Uterus (tissue), 2 donors: ENCODE measurements at regions not wholly inside any gene's neighbourhood (a gene's known extent, or its start where the extent isn't known, plus 50 kb on each side); places are given as distances from the start of the nearest gene placed in this dataset.

ENCODE experiments used
- POLR2A ChIP-seq, 2 donors: fragments of 450-650 bp; IDR thresholded peaks; one replicate each; pipeline ENCODE4 v1.6.1; 2016; ENCODE audit warnings: antibody characterized with exemption in 2 of 2, mild to moderate bottlenecking in 1 of 2, moderate library complexity in 1 of 2
- TF ChIP-seq, protein P1 (sequence below), 4 experiments: fragments of 200-600 bp in 2 of 4; fragments of 450-650 bp in 2 of 4; sonication (generic) in 2 of 4; IDR thresholded peaks; one replicate each; pipeline ENCODE4 v1.5.1; 2016 to 2019; ENCODE audit warnings: antibody characterized with exemption in 4 of 4, mild to moderate bottlenecking in 2 of 4, moderate library complexity in 1 of 4

DNA sequence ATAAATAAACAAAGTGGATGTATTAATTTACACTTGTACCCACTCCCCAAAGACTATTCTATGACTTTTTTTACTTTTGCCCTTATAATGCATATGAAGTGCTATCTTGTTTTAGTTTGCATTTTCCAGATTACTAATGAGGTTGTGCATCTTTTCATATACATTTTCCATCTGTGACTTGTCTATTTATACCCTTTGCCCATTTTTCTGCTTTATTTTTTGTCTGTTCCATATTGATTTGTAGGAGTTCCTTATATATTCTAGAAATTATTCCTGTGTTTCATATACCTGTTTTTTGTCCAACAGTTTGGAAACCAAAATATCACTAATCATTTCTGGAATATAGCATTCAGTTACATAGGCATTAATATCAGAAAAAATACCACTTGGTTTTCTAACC lies 54.0 kb upstream of the SLC30A5 start:
- TF ChIP-seq, protein P1, sequence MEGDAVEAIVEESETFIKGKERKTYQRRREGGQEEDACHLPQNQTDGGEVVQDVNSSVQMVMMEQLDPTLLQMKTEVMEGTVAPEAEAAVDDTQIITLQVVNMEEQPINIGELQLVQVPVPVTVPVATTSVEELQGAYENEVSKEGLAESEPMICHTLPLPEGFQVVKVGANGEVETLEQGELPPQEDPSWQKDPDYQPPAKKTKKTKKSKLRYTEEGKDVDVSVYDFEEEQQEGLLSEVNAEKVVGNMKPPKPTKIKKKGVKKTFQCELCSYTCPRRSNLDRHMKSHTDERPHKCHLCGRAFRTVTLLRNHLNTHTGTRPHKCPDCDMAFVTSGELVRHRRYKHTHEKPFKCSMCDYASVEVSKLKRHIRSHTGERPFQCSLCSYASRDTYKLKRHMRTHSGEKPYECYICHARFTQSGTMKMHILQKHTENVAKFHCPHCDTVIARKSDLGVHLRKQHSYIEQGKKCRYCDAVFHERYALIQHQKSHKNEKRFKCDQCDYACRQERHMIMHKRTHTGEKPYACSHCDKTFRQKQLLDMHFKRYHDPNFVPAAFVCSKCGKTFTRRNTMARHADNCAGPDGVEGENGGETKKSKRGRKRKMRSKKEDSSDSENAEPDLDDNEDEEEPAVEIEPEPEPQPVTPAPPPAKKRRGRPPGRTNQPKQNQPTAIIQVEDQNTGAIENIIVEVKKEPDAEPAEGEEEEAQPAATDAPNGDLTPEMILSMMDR (IDR thresholded peaks at IDR 0.05), result no peak
- TF ChIP-seq POLR2A (IDR thresholded peaks at IDR 0.05), result no peak
